ENCODE measurements at regions not wholly inside any gene's neighbourhood (a gene's known extent, or its start where the extent isn't known, plus 50 kb on each side); places are given as distances from the start of the nearest gene placed in this dataset.

DNA sequence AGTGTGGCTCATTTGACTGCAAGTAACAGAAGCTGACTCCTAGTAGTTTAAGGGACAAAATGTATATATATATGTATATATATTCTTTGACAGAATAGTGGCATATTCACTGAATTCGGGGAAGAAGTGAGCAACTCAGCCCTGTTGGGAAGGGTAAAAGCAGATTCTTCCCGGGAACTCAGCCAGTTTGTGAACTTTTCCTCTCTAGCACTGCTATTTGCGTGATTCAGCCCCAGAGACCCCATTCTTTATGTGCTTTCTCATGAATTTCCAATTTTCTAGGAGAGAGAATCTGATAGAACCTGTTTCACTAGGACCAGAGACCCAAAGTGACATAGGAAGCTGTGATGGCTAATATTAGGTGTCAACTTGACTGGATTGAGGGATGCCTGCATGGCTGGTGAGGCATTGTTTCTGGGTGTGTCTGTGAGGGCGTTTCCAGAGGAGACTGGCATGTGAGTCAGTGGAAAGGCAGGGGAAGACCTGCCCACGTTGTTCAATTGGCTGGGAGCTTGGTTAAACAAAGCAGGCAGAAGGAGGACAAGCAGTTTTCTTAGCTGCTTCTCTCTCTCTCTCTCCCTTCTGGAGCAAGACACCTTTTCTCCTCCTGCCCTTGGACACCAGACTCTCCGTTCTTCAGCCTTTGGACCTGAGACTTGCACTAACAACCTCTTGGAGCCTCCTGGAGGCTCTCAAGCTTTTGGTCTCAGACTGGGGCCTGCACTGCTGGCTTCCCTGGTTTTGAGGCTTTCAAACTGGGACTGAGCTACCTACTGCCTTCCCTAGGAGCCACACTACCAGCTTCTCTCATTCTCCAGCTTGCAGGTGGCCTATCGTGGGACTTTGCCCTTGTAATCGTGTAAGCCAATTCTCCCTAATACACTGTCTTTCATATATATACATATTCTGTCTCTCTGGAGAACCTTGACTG lies 93.4 kb upstream of the KCNK1 start:
- no peak for DNase-seq

DNA sequence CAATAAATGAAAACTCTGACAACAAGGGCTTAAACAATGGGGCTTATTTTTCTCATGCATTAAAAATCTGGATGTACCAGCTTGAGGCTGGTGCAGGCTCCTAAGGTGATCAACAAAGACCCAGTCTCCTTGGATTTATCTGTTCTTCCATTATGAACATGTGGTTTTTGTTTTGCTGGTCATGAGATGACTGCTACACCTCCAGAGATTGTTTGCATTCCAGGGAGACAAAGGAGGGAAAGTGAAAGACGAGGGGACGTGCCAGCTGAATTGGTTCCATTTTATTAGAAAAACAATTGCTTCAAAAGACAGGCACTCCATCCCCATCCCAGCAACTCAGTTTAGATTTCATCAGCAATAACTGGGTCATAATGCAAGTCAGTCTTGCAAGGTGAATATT lies 90.9 kb upstream of the KCNK1 start:
- DNase-seq, result no peak

DNA sequence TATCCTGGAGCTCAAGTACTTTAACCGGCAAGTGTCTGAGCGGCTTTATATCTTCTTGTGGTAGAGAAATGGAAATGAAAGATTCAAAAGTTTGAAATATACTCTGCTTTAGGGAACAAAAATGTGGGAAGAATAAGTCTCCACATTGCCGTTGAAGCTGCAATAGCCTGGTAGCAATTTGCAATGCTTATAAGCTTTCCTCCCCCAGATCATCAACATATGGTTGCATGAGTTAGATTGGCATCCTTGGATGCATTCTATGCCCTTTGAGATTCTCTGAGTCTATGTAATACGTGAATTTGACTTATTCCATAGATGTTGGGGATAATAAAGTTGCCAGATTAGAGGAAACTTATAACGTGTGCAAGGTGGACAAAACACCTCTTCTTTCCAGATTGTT lies 86.1 kb upstream of the KCNK1 start:
- DNase-seq, result no peak

DNA sequence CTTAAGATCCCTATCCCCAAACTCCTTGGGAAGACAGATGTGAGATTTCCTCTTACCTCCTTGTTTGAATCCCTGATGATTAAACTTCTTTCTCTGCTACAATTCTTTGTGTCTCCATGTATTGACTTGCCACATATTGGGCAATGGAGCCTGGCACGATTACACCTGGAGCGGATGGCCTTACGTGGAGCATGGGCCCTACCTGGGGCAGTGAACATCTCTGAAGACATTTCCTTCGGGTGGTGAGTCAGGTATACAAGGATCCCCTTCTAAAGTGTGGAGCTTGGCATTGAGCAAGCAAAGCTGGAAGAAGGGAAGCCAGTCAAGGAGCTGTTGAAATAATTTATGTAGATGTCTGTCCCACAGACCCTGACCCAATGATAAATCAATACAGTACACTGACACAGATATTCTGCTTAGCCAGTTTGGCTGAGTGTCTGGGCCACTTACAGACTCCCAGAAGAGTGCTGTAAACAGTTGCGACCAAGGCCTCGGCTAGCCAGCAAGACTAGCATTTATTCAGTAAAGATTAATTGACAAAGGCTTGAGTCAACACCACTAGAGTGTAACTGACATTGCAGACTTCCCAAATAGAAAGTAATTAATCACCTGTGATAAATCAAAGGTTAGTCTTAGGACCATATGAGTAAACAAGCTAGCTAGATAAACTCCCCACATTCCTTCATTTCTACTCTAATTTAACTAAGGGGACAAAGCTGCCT lies 83.1 kb upstream of the KCNK1 start:
- no peak for DNase-seq

DNA sequence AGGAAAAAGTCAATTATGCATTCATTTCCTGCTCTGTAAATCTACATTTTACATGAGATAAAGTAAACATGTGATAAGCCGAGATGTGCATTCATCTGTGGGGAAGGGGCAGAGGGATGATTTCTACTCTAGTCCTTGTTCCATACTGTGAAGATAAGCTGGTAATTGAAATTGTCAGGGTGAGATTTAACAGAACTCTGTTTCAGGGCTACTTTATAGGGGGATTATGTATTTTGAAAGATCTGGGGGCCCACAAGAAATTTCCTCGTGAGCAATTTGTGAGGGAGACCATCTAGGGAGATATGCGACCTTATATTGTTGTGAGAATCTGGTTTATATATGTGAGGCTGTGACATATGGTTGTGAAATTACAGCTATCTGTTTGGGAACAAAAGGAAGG lies 73.1 kb upstream of the KCNK1 start:
- DNase-seq, result no peak

DNA sequence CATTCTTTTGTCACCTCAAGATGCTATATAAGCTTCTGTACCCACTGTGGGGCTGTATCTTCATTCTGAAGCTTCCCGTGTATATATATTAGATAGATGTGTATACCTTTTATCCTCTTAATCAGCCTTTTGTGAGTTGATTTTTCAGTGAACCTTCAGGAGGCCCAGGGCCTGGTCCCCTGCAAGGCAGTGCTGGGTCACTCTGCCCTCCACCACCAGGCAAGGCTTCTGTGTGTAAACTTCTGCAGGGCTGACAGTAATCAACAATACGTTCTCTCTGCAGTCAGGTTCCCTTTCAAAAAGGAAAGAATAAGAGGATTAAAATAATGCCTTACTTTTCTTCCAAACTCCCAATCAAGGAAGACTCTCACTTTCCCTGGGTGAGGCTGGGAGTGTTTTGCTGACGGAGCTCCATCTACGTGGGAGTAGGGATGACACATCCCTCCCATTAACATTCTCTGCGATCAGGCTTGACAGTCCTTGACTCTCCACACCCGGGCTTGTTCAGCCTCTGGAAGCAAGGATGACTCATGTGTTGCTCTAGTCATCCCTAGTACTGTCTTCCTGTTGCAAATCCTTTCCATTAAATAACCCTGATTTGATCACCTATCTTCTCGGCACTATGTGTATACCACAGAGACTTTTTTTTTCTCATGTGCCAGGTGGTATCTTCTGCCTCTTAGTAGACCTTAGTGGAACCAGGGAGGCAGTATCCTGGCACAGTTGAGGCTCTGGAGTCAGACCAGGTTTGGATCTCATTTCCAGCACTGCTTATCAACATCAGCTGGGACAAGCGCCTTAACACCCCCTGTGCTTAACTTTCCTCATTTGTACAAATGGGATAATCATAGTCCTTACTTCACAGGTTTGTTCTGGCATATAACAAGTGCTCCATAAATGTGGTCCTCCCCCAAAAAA lies 70.3 kb upstream of the KCNK1 start:
- DNase-seq, result no peak

DNA sequence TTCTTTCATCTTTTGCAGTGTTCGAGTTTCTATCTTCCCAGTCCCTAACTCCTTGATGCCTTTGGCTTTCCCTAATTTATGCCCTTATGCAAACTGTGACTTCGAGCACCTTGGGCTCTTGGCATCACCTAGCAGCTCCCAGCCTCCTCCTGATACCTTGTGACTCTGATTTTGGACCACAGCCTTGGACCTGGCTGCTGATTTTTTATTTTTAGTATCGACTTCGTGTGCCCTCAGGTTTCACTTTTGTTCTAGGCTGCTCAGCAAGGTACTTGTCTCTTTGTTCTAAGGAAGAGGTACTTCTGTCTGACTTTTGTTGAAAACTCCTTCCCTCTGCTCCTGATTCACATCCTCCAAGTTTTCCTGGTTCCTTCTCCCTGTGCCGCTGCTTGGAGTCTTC lies 69.6 kb upstream of the KCNK1 start:
- no peak for DNase-seq

DNA sequence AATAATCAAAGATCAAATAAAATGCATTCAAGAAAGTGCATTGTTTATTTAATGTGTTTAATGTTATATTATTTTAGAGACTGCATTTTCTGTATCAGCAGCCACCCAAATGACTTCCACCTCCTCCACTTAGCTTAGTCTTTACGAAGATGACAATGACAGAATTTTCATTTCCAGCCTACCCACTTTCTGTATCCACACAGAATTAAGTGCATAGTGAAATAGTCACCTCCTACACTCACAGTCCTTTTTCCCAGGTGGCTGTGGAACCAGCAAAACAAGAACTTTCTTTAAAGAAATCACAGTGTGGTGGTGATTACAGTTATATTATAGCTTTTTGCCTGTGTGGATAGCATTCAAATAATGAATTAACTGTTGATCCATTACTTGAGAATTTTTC lies 66.2 kb upstream of the KCNK1 start:
- DNase-seq, result no peak

DNA sequence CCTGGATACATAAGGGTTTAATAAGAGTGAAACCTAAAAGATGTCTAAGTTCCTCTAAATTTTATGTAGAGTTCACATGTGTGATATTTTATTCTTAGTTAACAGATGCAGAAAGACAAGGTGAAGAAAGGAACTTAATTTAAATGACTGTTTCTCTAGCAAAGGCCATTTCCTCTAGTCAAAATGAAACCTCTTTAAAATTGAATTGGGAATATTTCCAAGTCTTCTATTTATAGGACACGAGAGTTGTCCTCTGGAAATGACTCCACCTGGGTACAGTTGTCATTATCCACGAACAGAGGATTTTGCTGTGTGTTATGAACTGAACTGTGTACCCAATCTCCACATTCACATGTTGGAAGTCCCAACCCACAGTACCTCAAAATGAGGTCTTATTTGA lies 64.5 kb upstream of the KCNK1 start:
- DNase-seq, result no peak

DNA sequence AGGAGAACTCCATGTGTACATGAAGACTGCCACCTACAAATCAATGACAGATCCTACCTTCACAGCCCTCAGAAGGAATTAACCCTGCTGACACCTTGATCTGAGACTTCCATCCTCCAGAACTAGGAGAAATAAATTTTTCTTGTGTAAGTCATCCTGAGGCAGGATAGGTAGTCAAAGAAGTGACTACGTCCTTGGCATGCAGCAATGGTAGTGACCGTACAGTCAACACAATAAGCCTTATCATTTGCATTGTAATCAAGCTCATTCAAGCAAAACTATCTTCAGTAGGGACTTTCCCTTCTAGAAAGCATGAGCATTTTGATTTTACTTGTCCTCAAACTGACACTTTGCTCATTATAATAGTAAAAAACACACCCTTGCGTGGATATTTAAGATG lies 64.0 kb upstream of the KCNK1 start:
- no peak for DNase-seq

DNA sequence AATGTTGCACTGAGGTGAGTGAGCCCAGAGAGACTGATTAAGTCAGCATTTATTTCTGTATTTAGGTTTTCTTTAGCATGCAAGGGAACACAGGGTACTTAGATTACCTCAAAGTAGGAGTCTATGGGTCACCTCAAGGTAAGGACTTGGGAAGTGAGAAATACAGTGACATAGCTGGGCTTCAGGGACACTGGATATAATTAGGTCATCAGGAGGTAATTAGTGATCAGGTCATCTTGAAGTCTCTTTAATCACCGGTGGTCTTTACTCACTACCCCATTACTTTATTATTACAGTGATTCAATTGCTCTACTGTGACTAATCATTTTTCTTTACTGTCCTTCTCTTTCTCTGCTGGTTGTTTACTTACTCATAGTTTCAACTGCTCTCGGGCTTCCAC lies 59.9 kb upstream of the KCNK1 start:
- no peak for DNase-seq

DNA sequence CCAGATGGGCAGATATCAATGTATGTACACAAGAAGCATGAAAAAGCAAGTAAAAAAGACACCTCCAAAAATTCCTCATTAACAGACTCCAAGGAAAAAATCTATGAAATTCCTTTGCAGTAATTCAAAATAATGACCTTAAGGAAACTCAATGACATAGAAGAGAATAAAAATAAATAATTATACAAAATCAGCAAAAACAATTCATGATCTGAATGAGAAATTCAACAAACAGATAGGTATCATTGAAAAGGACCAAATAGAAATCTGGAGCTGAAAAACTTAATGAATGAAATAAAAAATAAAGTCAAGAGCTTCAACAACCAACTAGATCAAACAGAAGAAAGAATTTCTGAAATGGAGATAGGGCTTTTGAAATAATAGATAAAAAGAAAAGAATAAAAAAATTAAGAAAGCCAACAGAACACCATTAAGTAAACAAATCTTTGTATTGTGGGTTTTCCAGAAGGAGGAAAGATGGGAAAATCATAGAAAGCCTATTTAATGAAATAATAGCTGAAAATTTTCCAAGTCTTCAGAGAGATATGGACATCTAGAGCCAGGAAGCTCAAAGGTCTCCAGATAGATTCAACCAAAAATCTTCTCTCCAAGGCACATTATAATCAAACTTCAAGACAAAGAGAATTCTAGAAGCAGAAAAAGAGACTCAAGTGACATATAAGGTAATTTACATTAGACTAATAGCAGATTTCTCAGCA lies 52.0 kb upstream of the KCNK1 start:
- no peak for DNase-seq

Data from T-helper 1 cell (primary cell).